T-helper 22 cell (primary cell): ENCODE measurements at regions not wholly inside any gene's neighbourhood (a gene's known extent, or its start where the extent isn't known, plus 50 kb on each side); places are given as distances from the start of the nearest gene placed in this dataset.
"Not testable (repeated sequence)": the region's sequence is repeated elsewhere in the genome, so short reads cannot be mapped to it uniquely, and the experiment has no call there.

Source experiments
- DNase-seq: peaks from one replicate; pipeline ENCODE4 v3.0.0-alpha.2; 2020; ENCODE audit warnings: low read depth

DNA sequence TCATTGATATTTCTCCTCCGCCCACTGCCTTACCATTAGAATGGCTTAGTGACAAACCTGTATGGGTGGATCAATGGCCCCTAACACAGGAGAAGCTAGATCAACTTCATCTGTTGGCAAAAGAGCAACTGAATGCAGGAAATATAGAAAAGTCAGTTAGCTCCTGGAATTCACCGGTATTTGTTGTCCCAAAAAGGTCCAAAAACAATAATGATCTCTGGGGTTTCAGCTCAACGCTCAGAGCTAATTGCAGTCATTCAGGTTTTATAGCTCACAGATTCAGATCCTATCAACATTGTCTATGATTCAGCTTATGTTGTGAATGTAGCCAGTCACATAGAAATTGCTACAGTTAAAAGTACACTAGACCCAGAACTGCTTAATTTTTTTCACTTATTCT lies 124.0 kb upstream of the ZCCHC13 start:
- no peak for DNase-seq

DNA sequence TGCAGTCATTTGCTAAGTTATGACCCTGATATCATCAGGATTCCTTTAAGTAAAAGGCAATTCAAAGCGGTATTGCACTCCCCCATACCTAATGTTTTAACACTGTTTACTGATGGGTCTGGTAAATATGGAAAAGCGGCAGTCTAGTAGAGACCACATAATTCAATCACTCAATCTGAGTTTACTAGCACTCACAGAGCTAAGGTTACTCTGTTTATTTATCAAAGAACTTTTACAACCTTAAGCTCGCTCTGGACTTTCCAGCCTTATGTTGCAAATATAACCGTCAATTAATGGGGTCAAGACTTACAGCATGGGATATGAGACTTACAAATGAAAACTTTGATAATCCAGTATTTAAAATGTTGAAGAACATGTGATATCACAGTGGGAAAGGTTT lies 124.5 kb upstream of the ZCCHC13 start:
- DNase-seq: no peak

DNA sequence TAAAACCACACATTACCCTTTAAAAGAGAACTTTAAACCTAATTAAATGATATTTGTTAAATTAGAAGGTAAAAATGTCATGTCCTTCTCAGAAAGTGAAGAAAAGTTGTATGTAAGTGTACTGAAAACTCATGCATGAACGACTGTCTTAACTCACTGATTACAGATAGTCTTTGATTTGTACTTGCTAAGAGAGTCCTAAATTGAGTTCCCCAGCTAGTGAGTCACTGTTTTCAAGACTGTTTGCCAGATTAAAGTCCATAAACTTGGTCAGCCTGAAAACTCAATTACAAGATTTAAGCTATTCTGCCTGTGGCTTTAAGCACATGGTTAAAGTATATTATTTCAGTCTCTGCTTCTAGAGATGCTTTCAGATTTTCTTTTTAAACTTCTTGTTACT lies 124.9 kb upstream of the ZCCHC13 start:
- DNase-seq: no peak

DNA sequence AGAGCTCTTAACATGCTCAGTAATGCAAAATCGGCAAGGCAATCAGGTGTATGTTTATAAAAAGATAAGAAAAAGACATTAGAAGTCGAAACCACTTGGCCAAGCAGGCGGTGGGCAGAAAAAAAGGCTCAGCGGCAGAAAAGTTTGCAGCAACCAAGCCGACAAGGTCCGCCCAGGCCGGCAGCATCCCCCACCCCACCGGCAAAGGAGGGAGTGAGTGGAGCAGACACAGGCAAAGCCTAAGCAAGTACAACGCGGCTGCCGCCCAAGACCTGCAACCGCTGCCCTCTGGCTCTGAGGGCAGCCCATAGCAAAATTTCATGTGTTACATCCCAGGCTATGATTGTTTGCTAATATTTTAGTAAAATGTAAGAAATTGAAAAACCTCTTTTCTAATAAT lies 125.4 kb upstream of the ZCCHC13 start:
- DNase-seq: no peak

DNA sequence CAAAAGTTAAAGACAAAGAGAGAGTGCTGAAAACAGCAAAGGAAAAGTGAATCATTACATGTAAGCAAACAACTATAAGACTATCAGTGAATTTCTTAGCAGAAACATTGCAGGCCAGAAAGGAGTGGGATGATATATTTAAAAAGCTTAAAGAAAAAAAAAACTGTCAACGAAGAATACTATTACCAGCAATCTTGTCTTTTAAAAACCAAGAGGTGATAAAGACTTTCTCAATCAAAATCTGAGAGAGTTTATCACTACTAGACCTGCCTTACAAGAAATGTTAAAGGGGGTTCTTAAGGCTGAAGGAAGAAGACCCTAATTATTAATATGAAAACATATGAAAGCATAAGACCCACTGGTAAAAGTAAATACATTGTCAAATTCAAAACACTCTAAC lies 132.5 kb upstream of the ZCCHC13 start:
- DNase-seq: no peak

DNA sequence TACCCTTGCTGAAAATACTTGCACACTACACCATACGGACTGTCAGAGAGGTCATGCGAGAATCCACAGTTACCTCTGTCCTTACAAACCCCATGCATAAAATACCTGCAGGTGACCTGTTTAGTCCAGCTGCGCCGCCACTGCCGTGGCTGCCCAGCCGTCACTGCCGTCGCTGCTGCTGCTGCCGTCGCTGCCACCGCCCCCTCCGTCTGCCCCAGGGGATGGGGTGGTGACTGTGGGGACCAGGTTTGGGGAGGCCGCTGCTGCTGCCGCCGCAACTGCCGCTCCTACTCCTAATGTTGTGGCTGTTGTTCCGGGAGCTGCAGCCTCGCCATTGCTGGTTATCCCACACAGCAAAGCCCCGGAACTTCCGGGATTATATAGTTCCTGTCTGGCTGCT lies 141.8 kb upstream of the ZCCHC13 start:
- DNase-seq: no peak

DNA sequence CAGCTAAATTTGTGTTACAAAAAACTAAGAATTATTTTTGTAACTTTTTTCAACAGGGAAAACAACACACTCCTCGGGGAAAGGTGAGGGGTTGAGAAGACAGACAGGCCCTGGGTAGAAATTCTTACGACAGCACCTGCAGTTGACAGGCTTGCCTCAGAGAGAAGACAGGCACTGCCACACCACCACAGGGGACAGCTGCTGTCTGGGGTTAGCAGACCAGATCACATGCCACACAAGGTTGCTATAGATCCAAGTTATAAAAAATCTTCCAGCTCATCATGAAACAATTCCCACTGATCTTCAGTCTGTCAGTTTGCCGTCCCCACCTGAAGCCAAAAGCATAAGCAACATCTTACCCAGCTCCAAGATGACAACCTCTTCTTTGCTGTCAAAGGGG lies 143.2 kb upstream of the ZCCHC13 start:
- no peak for DNase-seq

DNA sequence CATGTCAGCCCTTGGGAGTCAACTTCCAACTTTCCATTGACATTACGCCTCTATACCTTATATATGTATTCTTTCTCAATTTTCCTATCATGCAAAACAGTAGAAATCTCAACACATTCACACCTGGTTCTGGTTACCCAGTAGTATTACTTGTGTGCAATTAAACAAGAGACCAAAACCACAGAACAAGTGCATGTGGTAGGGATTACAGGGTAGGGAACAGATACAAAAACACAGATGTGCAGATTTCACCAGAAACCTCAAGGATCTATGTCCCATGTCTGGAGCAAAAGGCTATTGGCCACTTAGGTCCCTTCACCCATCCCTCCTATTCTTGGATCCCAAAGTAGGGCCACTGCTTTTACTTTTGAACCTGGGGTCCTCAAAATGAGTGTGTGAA lies 143.6 kb upstream of the ZCCHC13 start:
- DNase-seq: no peak

DNA sequence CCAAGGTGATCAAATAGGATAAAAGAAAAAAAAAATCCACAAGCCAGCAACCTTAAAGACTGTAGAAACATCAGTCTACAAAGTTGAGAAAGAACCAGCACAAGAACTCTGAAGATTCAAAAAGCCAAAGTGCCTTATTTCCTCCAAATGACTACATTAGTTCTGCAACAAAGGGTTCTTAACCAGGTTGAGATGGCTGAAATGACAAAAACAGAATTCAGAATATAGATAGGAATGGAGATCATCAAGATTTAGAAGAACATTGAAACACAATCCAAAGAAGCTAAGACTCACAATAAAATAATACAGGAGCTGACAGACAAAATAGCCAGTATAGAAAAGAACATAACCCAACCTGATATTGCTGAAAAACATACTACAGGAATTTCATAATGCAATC lies 156.5 kb upstream of the ZCCHC13 start:
- DNase-seq: no peak

DNA sequence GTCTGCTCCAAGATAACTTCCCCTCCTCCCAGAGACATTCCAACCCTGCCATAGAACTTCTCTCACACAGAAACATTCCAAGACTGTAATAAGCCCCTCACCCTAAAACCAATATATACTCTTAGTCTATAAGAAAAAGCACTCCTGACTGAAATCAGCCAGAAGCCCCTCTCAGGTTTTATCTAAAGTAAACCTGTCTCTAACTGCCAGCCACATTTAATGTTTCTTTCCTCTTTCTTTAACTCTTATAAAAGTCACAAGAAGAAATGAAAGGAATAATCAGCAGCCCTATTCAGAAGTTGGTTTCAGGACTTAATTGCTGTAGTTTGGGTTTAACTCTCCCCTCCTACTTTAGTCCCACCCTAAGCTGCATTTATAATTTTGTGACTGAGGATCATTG lies 165.0 kb upstream of the ZCCHC13 start:
- no peak for DNase-seq

DNA sequence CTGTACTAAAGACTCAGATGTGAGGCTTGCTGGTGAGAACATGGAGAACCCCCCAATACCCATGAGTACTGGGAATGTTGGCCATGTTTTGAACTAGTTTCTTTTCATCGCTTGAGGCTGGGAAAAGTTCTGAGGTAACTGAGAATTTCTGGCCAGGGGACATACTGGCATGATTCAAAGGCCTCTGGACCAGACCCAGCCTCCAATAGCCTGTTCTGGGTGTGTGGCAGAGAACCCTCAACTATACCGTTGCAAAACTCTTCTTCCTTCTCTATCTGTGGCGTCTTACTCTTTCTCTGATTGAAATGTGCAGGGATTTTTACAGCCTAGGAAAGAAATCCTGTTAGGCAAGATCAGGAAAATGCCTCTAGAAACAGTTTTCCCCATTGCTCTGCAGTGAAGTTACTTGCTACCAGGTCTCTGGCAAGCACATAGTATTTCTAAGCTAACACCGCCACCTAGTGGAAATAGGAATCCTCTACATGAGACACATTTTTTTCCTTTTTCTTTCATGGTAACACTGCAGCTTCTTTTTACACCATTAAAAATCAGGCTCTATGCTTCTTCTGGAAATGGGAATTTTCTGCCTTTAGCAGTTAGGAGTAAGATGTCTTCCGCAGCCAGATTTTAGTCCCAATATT lies 170.7 kb upstream of the ZCCHC13 start:
- DNase-seq: no peak

DNA sequence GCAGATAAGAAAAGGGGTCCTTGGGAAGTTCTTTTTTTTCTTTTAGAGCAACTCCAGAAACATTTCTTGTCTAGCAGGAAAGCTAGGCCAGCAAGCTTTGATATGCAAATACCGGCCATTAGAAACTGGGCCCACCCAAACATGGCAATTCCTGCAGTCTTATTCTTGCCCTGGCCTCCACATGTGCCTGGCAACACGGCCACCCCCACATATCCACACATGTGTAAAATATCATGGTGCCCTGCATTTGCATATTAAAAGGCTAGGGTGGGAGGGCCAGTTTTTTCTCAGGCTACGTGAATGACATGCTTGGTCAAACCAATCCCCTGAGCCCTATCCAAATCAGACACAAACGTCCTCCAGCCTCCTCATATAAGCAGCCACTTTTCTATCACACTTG lies 171.7 kb upstream of the ZCCHC13 start:
- DNase-seq: no peak

DNA sequence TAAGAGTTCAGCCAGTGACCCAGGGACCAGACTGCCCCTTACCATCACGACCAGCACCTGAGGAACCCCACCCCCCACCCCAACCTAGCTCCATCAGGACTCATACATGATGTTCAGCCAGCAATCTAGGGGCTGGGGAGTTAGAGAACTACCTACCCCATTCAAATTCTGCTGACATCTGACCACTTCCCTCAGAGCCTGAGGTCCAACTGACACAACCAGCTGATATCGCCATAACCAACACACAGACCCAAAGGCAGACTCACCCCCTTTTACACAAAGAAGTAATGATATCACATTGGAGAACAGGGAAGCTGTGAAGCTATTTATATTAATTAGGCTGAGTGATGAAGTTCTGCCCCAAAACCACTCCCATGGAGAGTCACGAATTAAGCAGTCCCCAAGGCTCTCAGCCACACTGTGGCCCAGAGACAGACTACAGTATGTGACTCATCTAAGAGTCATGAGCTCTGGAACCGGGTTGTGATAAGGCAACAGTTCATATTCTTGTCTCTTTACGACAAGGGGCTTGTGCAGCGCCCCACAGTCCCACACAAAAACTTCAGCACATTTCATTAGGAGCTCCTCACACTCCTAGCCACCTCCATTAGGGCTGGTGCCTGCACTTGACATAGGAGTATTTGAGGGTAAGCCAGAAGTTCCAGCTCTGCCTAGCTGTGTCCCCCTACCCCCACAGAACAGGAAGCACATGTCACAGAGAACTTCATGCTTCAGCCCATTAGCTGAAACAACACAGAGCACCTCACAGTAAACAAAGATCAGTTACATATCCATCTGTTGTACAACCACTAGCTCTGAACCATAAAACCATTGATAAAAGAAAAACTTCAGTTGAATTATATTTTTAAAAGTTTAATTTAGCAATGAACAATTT lies 184.7 kb upstream of the ZCCHC13 start:
- no peak for DNase-seq

DNA sequence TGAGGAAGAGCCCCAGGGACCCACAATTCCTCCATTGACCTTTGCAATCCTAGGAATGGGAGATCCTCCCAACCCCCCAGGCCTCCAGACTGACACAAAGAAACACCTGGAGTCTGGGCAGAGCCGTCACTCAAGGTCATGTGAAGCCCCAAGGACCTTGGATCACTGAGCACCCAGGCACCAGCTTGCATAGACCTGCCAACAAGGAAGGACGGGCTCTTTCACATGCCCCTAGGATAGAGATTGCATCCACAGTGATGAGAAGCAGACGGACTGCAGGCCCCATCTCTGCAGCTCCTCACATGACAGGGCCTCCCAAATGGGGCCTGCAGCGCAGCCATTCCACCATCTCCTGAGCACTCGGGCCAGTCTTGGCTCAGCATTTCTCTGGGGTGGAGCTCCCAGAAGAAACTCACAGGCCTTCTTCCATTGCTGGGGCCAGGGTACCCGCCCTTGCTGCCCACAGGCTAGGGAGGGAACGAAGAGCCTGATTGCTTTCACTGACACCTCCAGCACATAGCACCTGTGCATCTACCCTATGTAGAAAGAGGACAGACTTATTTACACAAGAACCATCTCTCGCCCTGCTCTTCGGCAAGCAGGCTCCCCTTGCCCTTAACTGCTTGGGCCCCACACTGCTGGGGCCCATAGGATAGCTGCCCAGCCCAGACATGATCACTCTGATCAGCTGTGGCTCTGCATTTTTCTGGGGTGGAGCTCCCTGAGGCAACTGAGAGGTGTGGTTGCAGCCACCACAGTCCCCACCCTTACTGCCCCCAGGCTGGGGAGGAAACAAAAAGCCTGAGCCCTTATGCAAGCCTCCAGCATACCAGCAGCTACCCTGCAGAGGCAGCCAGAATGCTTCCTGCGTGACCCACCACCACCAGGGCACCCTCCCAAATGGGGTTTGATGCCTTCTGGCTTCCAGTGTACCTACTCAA lies 185.7 kb upstream of the ZCCHC13 start:
- no peak for DNase-seq

DNA sequence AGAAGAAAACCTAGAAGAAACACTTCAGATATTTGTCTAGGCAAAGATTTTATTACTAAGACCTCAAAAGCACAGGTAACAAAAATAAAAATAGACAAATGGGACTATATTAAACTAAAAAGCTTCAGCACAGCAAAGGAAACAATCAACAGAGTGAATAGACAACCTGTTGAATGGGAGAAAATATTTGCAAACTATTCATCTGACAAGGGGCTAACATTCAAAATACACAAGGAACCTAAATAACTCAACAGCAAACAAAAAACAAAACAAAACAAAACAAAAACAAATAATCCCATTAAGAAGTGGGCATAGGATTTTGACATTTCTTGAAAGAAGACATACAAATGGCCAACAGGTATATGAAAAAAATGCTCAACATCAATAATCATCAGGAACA lies 192.7 kb upstream of the ZCCHC13 start:
- DNase-seq: no peak

DNA sequence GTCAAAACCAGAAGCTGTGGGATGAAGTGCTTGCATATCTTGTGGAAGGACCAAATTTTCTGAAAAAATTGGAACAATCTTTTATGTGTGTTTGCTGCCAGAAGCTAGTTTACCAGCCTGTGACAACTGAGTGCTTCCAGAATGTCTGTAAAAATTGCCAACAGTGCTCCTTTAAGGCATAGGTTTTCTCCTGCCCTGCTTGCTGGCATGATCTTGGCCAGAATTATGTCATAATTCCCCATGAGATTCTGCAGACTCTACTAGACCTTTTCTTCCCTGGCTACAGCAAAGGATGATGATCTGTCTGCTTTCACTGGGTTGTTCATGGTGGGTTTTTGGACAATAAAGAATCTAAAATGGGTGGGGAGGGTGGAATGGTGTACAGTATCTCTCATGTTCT lies 196.3 kb upstream of the ZCCHC13 start:
- DNase-seq: no peak

DNA sequence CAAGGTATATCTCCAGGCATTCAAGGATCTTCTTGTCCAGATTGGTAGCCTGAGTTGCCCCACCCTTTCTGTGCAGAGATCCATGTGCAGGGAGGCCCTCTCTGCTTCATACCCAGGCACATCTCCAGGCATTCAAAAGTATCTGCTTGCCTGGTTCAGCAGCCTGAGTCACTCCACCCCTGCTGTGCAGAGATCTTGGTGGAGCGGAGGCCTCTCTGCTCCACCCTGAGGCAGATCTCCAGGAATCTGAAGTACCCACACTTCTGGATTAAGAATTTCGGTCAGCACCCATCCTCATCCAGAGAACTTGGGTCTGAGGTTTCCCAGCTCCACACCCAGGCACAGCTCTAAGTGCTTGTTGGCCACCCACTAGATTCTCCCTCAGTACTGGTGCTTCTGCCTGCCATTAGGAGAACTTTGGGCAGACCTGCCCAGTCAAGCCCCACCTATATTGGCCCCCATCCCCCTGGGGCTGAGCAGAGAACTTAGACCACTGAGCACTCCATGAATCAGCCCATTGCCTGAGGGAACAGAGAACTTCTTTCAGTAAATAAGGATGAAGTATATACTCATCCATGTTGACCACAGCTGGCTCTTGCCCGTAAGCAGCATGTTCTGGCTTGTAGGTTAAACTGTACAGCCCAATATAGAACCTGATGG lies 199.5 kb upstream of the ZCCHC13 start:
- DNase-seq: no peak

DNA sequence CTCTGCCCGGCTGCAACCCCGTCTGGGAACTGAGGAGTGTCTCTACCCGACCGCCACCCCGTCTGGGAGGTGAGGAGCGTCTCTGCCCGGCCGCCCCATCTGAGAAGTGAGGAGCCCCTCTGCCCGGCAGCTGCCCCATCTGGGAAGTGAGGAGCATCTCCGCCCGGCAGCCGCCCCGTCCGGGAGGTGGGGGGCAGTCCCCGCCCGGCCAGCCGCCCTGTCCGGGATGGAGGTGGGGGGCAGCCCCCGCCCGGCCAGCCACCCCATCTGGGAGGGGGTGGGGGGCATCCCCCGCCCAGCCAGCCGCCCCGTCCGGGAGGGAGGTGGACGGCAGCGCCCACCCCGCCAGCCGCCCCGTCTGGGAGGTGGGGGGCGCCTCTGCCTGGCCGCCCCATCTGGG lies 205.6 kb upstream of the ZCCHC13 start:
- not testable (repeated sequence) for DNase-seq

DNA sequence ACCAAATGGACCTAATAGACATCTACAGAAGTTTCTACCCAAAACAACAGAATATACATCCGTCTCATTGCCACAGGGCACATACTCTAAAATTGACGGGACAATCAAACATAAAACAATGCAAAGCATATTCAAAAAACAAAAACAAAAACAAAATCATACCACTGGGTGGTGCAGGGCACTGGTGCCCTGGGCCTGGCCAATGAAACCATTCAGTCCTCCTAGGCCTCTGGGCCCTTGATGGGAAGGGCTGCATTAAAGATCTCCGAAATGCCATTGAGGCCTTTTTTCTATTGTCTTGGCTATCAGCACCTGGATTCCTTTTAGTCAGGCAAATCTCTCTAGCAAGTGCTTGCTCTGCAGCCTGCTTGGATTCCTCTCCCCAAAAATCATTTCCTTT lies 213.9 kb upstream of the ZCCHC13 start:
- DNase-seq: no peak

DNA sequence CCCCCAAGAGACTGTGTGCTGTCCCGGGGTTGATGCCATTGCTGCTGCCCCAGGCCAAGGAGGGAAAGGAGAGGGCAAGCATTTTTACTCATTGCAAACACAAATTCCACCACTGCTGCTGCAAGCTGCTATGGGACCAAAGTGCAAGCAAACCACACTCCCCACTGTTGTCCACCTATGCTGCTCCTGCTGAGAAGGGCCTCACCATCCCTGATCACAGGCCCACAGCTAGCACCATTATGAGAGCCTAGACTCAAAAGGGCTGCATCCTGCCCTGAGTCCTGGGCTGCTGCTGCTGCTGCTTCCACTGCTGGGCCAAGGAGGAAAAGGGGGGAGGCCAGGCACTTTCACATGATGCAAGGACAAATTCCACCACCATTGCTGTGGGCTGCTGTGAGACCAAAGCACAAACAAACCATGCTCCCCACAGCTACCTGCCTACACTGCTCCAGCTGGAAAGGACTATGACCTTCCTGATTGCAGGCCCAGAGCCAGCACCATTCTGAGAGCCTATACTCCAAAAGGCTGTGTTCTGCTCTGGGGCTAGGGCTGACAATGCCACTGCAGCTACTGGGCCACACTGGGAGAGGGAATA lies 218.2 kb upstream of the ZCCHC13 start:
- no peak for DNase-seq

DNA sequence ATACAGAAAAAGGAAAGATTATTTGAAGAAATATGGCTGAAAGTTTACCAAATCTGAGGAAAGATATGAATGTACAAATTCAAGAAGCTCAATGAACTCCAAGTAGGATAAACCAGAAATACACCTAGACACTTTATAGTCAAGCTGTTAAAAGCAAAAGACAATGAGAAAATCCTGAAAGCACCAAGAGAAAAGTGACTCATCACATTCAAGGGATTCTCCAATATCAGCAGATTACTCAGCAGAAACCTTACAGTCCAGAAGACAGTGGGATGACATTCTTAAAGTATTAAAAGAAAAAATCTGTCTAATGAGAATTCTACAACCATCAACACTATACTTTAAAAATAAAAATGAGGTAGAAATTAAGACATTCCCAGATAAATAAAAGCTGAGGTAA lies 223.8 kb upstream of the ZCCHC13 start:
- DNase-seq: no peak
